ENCODE measurements at regions not wholly inside any gene's neighbourhood (a gene's known extent, or its start where the extent isn't known, plus 50 kb on each side); places are given as distances from the start of the nearest gene placed in this dataset.

- peak; percentile 3 for DNase-seq (ENCODE audit: low read depth)
These were observed 278.1 kb downstream of the LRATD1 start for GRCh38 chr2:14910654-14911053.

GRCh38 chr2:14915983-14916382, 283.5 kb downstream of the LRATD1 start:
- DNase-seq (ENCODE audit: low read depth): no peak

GRCh38 chr2:14923820-14924580, 291.5 kb downstream of the LRATD1 start:
- no peak for DNase-seq (ENCODE audit: low read depth)

- no peak for DNase-seq (ENCODE audit: low read depth)
These were observed 293.0 kb downstream of the LRATD1 start for GRCh38 chr2:14925471-14925870.

GRCh38 chr2:14927021-14927564, 294.6 kb downstream of the LRATD1 start:
- DNase-seq (ENCODE audit: low read depth): no peak

GRCh38 chr2:14928056-14928455, 295.5 kb downstream of the LRATD1 start:
- no peak for DNase-seq (ENCODE audit: low read depth)

- no peak for DNase-seq (ENCODE audit: low read depth)
These were observed 297.9 kb downstream of the LRATD1 start for GRCh38 chr2:14930441-14930840.

GRCh38 chr2:14932285-14932684, 299.8 kb downstream of the LRATD1 start:
- DNase-seq (ENCODE audit: low read depth): peak; percentile 26

- DNase-seq (ENCODE audit: low read depth): no peak
These were observed 301.2 kb downstream of the LRATD1 start for GRCh38 chr2:14933753-14934152.

- DNase-seq (ENCODE audit: low read depth): no peak
These were observed 303.9 kb downstream of the LRATD1 start for GRCh38 chr2:14936426-14936825.

- DNase-seq (ENCODE audit: low read depth): no peak
These were observed 304.8 kb downstream of the LRATD1 start for GRCh38 chr2:14937336-14937735.

GRCh38 chr2:14941151-14941631, 308.7 kb downstream of the LRATD1 start:
- no peak for DNase-seq (ENCODE audit: low read depth)

GRCh38 chr2:14942987-14943386, 310.5 kb downstream of the LRATD1 start:
- DNase-seq (ENCODE audit: low read depth): no peak

GRCh38 chr2:14944562-14945346, 312.2 kb downstream of the LRATD1 start:
- DNase-seq (ENCODE audit: low read depth): peak; percentile 44

- no peak for DNase-seq (ENCODE audit: low read depth)
These were observed 319.2 kb downstream of the LRATD1 start for GRCh38 chr2:14951569-14952285.

GRCh38 chr2:14952400-14952963, 320.0 kb downstream of the LRATD1 start:
- DNase-seq (ENCODE audit: low read depth): no peak

- peak; percentile 2 for DNase-seq (ENCODE audit: low read depth)
These were observed 328.3 kb downstream of the LRATD1 start for GRCh38 chr2:14960686-14961324.

- DNase-seq (ENCODE audit: low read depth): no peak
These were observed 335.2 kb downstream of the LRATD1 start for GRCh38 chr2:14967729-14968128.

- peak; percentile 5 for DNase-seq (ENCODE audit: low read depth)
These were observed 342.9 kb downstream of the LRATD1 start for GRCh38 chr2:14975381-14975780.

- no peak for DNase-seq (ENCODE audit: low read depth)
These were observed 344.5 kb downstream of the LRATD1 start for GRCh38 chr2:14977021-14977420.

- DNase-seq (ENCODE audit: low read depth): no peak
These were observed 346.3 kb downstream of the LRATD1 start for GRCh38 chr2:14978845-14979244.

All from iris pigment epithelial cell (primary cell).